T-helper 2 cell treated with Interferon-gamma antibody and Interleukin-4, amounts not matched to agents 100 ng/mL and 5 ng/mL, for 36 hours (primary cell): ENCODE measurements at regions not wholly inside any gene's neighbourhood (a gene's known extent, or its start where the extent isn't known, plus 50 kb on each side); places are given as distances from the start of the nearest gene placed in this dataset.

Source experiments
- intact Hi-C: fragments of 100-400 bp; cut with micrococcal nuclease; formaldehyde crosslinking; loops from one replicate; pipeline ENCODE4 v1.15.1; 2023

- intact Hi-C loops: no loop called here
Observed at GRCh38 chr9:71590362-71590761, 178.0 kb downstream of the CEMIP2 start.

GRCh38 chr9:71589612-71590011 is 178.7 kb downstream of the CEMIP2 start:
- intact Hi-C loops: no loop called here

- intact Hi-C loops: no loop called here
Observed at GRCh38 chr9:71587576-71588362, 180.5 kb downstream of the CEMIP2 start.

- intact Hi-C loops: no loop called here
Observed at GRCh38 chr9:71583792-71584191, 184.5 kb downstream of the CEMIP2 start.

- intact Hi-C loops: no loop called here
Observed at GRCh38 chr9:71582347-71582746, 186.0 kb downstream of the CEMIP2 start.

- intact Hi-C loops: no loop called here
Observed at GRCh38 chr9:71581101-71581500, 187.2 kb downstream of the CEMIP2 start.

- intact Hi-C loops: no loop called here
Observed at GRCh38 chr9:71571186-71571585, 197.1 kb downstream of the CEMIP2 start.

GRCh38 chr9:71567890-71568289 is 200.4 kb downstream of the CEMIP2 start:
- intact Hi-C loops: no loop called here

- intact Hi-C loops: no loop called here
Observed at GRCh38 chr9:71562140-71562539, 206.2 kb downstream of the CEMIP2 start.

GRCh38 chr9:71557310-71557709 is 211.0 kb downstream of the CEMIP2 start:
- intact Hi-C loops: no loop called here

- intact Hi-C loops: no loop called here
Observed at GRCh38 chr9:71552480-71552879, 215.8 kb downstream of the CEMIP2 start.

GRCh38 chr9:71549023-71549422 is 219.3 kb downstream of the CEMIP2 start:
- intact Hi-C loops: no loop called here

- intact Hi-C loops: no loop called here
Observed at GRCh38 chr9:71544464-71544863, 223.8 kb downstream of the CEMIP2 start.

- intact Hi-C loops: no loop called here
Observed at GRCh38 chr9:71541436-71541835, 226.9 kb downstream of the CEMIP2 start.

GRCh38 chr9:71524996-71525580 is 243.2 kb downstream of the CEMIP2 start:
- intact Hi-C loops: no loop called here

GRCh38 chr9:71524516-71524915 is 243.8 kb downstream of the CEMIP2 start:
- intact Hi-C loops: no loop called here

- intact Hi-C loops: no loop called here
Observed at GRCh38 chr9:71521132-71521531, 247.2 kb downstream of the CEMIP2 start.

GRCh38 chr9:71519098-71519696 is 249.1 kb downstream of the CEMIP2 start:
- intact Hi-C loops: no loop called here

- intact Hi-C loops: no loop called here
Observed at GRCh38 chr9:71518045-71518827, 250.1 kb downstream of the CEMIP2 start.

- intact Hi-C loops: no loop called here
Observed at GRCh38 chr9:71515626-71516025, 252.7 kb downstream of the CEMIP2 start.

GRCh38 chr9:71515107-71515506 is 253.2 kb downstream of the CEMIP2 start:
- intact Hi-C loops: no loop called here
